Stomach smooth muscle (tissue), 2 donors: ENCODE measurements at regions not wholly inside any gene's neighbourhood (a gene's known extent, or its start where the extent isn't known, plus 50 kb on each side); places are given as distances from the start of the nearest gene placed in this dataset.

Experiments
- H3K27ac ChIP-seq: one replicate; pipeline ENCODE4 v1.7.0; 2013; ENCODE audit warnings: mild to moderate bottlenecking, low read length, inconsistent platforms
- H3K27me3 ChIP-seq, 2 donors: one replicate each; pipeline ENCODE4 v1.7.0; 2013; ENCODE audit warnings: low read length in 2 of 2; ENCODE audit not compliant: insufficient read depth in 2 of 2, control insufficient read depth in 1 of 2
- H3K36me3 ChIP-seq, 2 donors: one replicate each; pipeline ENCODE4 v1.7.0; 2013; ENCODE audit warnings: low read length in 2 of 2; ENCODE audit not compliant: control insufficient read depth in 2 of 2, insufficient read depth in 2 of 2
- H3K4me1 ChIP-seq: one replicate; pipeline ENCODE4 v1.7.0; 2013; ENCODE audit warnings: low read length; ENCODE audit not compliant: control insufficient read depth, insufficient read depth
- H3K4me3 ChIP-seq, 2 donors: one replicate each; pipeline ENCODE4 v1.7.0; 2013; ENCODE audit warnings: low read length in 2 of 2
- H3K9ac ChIP-seq, 2 donors: one replicate each; pipeline ENCODE4 v1.7.0; 2013; ENCODE audit warnings: low read length in 2 of 2, mild to moderate bottlenecking in 1 of 2
- H3K9me3 ChIP-seq, 2 donors: one replicate each; pipeline ENCODE4 v1.7.0; 2013; ENCODE audit warnings: low read length in 2 of 2; ENCODE audit not compliant: control insufficient read depth in 2 of 2
- donor health status: healthy.
- donor health status: Pancreatic carcinoma.

GRCh38 chr2:129791712-129792111 lies 187.8 kb upstream of the RAB6C start:
- H3K4me1 ChIP-seq: no peaks in the 10 kb centered on the region
- H3K27me3 ChIP-seq: no peaks in the 10 kb centered on the region
- H3K9me3 ChIP-seq: peaks cover 0 to 4% of the 10 kb centered on the region in 2 donors
- no peak overlapping the region for H3K27ac ChIP-seq
- H3K4me3 ChIP-seq: no peak overlapping the region
- no peaks in the 10 kb centered on the region for H3K36me3 ChIP-seq
- no peak overlapping the region for H3K9ac ChIP-seq

DNA sequence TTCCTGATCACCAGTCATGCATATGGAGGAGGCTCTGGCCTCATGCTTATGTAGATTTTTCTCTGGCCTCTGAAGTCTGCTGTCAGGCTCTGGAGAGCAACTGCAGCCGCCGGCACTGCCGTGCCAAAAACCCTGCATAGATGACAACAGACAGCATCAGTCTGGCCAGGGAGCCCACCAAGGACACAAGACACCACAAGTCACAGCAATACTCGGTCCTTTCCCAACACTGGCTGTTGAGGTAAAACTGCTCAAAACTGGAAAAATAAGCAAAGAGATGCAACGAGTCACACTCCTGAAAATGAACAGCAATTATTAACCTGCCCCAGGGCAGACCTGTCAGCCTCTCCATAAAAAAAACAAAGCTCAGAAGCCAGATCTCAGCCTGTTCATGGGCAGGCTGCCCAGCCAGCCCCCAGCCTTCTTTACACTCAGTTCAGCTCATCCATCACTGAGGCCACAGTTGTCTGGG lies 186.0 kb upstream of the RAB6C start:
- no peaks in the 10 kb centered on the region for H3K4me1 ChIP-seq
- no peak overlapping the region for H3K27ac ChIP-seq
- peaks cover 0 to 4% of the 10 kb centered on the region in 2 donors for H3K9me3 ChIP-seq
- H3K9ac ChIP-seq: no peak overlapping the region
- no peaks in the 10 kb centered on the region for H3K36me3 ChIP-seq
- H3K4me3 ChIP-seq: no peak overlapping the region
- no peaks in the 10 kb centered on the region for H3K27me3 ChIP-seq

- Histone ChIP-seq H3K9ac (no peak overlapping the region), H3K36me3 (no peaks in the 10 kb centered on the region), H3K27me3 (no peaks in the 10 kb centered on the region), H3K4me3 (no peak overlapping the region), H3K27ac (no peak overlapping the region), H3K9me3 (peaks cover 0 to 4% of the 10 kb centered on the region in 2 donors), H3K4me1 (no peaks in the 10 kb centered on the region)
Measured at GRCh38 chr2:129794116-129794515, 185.3 kb upstream of the RAB6C start.

DNA sequence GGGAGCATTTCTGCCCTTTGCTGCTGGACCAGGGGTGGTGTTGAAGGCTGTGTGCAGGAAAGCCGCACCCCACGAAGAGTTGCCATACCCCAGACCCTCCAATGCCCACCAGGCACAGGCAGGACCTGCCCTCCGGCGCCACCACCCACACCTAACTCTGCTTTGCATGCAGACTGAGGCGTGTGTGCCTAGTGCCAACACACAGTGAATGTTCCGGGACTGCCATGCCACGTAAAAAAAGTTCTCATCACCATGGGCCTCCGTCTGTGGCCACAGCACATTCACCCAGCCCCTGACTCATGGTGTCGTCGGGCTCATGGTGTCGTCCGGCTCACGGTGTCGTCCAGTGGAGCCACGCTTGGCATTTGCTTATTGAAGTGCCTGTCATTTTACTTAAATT lies 184.9 kb upstream of the RAB6C start:
- Histone ChIP-seq H3K9ac (no peak overlapping the region), H3K27ac (no peak overlapping the region), H3K36me3 (no peaks in the 10 kb centered on the region), H3K4me1 (no peaks in the 10 kb centered on the region), H3K4me3 (no peak overlapping the region), H3K9me3 (peaks cover 0 to 4% of the 10 kb centered on the region in 2 donors), H3K27me3 (no peaks in the 10 kb centered on the region)

DNA sequence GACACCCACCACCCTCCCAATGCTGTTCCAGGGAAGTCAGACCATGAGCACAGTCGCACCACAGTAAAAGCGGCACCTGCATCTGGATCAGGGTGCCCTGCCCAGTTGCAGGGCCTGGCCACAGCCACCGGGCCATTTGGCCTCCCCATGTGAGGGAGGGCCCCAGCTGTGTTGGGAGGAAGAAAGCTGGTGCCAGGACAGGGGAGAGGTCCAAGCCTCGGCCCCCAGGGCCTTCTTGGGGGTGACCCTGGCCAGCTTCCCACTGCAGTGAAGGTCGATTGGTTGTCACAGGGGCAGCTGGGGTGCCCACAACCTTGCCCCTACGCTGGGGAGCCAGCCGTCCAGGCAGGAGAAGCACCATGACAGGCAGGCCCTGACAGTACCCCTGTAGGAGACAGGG lies 183.2 kb upstream of the RAB6C start:
- no peak overlapping the region for H3K27ac ChIP-seq
- no peak overlapping the region for H3K4me3 ChIP-seq
- no peaks in the 10 kb centered on the region for H3K4me1 ChIP-seq
- H3K36me3 ChIP-seq: no peaks in the 10 kb centered on the region
- peaks cover 0 to 4% of the 10 kb centered on the region in 2 donors for H3K9me3 ChIP-seq
- H3K9ac ChIP-seq: no peak overlapping the region
- H3K27me3 ChIP-seq: no peaks in the 10 kb centered on the region

DNA sequence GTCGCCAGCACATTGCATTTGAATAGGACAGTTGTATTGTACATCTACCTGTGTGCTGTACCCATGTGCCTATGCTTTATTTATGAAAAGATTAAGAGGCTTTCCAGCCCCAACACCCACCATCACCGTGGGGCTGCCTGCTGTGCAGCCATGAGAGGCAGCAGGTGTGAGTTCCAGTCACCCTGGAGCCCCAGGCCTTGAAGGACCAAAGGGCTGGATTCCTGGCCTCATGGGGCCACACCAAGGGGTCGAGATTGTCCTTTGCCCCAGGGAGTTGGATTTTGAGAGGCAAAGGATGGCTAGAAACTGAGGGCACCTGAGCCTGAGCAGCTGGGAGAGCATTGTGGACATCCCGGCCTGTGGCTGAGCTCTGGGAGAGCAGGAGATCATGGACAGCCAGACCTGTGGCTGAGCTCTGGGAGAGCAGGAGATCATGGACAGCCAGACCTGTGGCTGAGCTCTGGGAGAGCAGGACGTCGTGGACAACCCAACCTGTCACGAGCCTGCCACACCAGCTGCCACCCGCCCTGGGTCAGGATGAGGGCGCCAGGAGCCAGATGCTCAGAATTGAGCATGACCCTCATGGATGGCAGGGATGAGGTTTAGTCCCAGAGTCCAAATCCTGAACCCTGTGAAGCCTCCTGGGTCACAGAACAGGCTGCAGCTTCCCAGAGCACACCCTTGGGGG lies 182.5 kb upstream of the RAB6C start:
- no peaks in the 10 kb centered on the region for H3K36me3 ChIP-seq

GRCh38 chr2:129797489-129798300 lies 181.8 kb upstream of the RAB6C start:
- H3K4me3 ChIP-seq: no peak overlapping the region
- H3K4me1 ChIP-seq: no peaks in the 10 kb centered on the region
- peaks cover 0 to 4% of the 10 kb centered on the region in 2 donors for H3K9me3 ChIP-seq
- H3K36me3 ChIP-seq: no peaks in the 10 kb centered on the region
- no peak overlapping the region for H3K9ac ChIP-seq
- no peak overlapping the region for H3K27ac ChIP-seq
- H3K27me3 ChIP-seq: peaks cover 0 to 2% of the 10 kb centered on the region in 2 donors

More for the DNA sequence above, 182.5 kb upstream of the RAB6C start:
- H3K9me3 ChIP-seq: peaks cover 0 to 4% of the 10 kb centered on the region in 2 donors
- H3K9ac ChIP-seq: no peak overlapping the region
- H3K4me3 ChIP-seq: no peak overlapping the region
- H3K4me1 ChIP-seq: no peaks in the 10 kb centered on the region
- no peaks in the 10 kb centered on the region for H3K27me3 ChIP-seq
- H3K27ac ChIP-seq: no peak overlapping the region

GRCh38 chr2:129798301-129798581 lies 181.2 kb upstream of the RAB6C start:
- Histone ChIP-seq H3K27me3 (peaks cover 0 to 2% of the 10 kb centered on the region in 2 donors), H3K9ac (no peak overlapping the region), H3K36me3 (no peaks in the 10 kb centered on the region), H3K4me1 (no peaks in the 10 kb centered on the region), H3K4me3 (no peak overlapping the region), H3K27ac (no peak overlapping the region), H3K9me3 (no peaks in the 10 kb centered on the region)

GRCh38 chr2:129798626-129799025 lies 180.8 kb upstream of the RAB6C start:
- H3K4me3 ChIP-seq: no peak overlapping the region
- H3K27me3 ChIP-seq: peaks cover 0 to 2% of the 10 kb centered on the region in 2 donors

GRCh38 chr2:129799036-129799958 lies 180.2 kb upstream of the RAB6C start:
- Histone ChIP-seq H3K27ac (no peak overlapping the region), H3K27me3 (peaks cover 0 to 2% of the 10 kb centered on the region in 2 donors)

More at GRCh38 chr2:129798626-129799025, 180.8 kb upstream of the RAB6C start:
- no peaks in the 10 kb centered on the region for H3K9me3 ChIP-seq
- H3K27ac ChIP-seq: no peak overlapping the region
- no peaks in the 10 kb centered on the region for H3K4me1 ChIP-seq
- H3K9ac ChIP-seq: no peak overlapping the region
- no peaks in the 10 kb centered on the region for H3K36me3 ChIP-seq

More at GRCh38 chr2:129799036-129799958, 180.2 kb upstream of the RAB6C start:
- no peak overlapping the region for H3K4me3 ChIP-seq
- H3K9me3 ChIP-seq: no peaks in the 10 kb centered on the region
- H3K4me1 ChIP-seq: no peaks in the 10 kb centered on the region
- no peak overlapping the region for H3K9ac ChIP-seq
- no peaks in the 10 kb centered on the region for H3K36me3 ChIP-seq
